Body of pancreas (tissue), 4 donors: ENCODE measurements at regions not wholly inside any gene's neighbourhood (a gene's known extent, or its start where the extent isn't known, plus 50 kb on each side); places are given as distances from the start of the nearest gene placed in this dataset.

ENCODE experiments used
- CTCF ChIP-seq, 7 experiments: fragments of 450-650 bp in 4 of 7; fragments of 200-600 bp in 3 of 7; sonication (generic) in 3 of 7; IDR thresholded peaks; one replicate each; pipeline ENCODE4 v1.5.1; 2016 to 2019; ENCODE audit warnings: antibody characterized with exemption in 7 of 7
- POLR2A ChIP-seq, 3 donors: fragments of 450-650 bp; IDR thresholded peaks; one replicate each; pipeline ENCODE4 v1.6.1; 2016; ENCODE audit warnings: antibody characterized with exemption in 3 of 3, mild to moderate bottlenecking in 2 of 3

DNA sequence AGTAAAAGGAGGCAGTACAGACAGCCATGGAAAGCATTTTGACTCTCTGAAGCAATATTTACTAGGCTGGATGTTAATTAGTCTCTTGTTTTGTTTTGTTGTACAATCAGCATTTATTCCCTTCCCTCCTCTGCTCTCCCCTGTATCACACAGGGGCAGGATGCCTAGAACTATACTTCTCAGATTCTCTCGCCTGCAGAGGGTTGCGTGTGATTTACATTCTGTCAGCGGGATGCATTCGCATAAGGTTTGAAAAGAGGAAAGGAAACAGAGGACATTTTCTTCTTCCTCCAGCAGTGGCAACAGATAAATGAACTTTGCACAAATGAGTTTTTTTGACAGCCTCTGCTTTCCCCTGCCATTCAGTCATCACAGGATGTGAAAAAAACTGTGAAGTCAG is 188.3 kb downstream of the RSL24D1 start:
- no peak for TF ChIP-seq CTCF (IDR thresholded peaks at IDR 0.05)
- TF ChIP-seq POLR2A (IDR thresholded peaks at IDR 0.05) = no peak
